Mucosa of rectum (tissue), 2 donors: ENCODE measurements at regions not wholly inside any gene's neighbourhood (a gene's known extent, or its start where the extent isn't known, plus 50 kb on each side); places are given as distances from the start of the nearest gene placed in this dataset.

Experiments used
- H3K27ac ChIP-seq, 2 donors: one replicate each; pipeline ENCODE4 v1.7.0; 2013; ENCODE audit warnings: inconsistent platforms in 2 of 2, low read depth in 2 of 2, low read length in 2 of 2
- H3K27me3 ChIP-seq, 2 donors: one replicate each; pipeline ENCODE4 v1.7.0; 2013; ENCODE audit warnings: low read length in 2 of 2; ENCODE audit not compliant: control insufficient read depth in 2 of 2, insufficient read depth in 2 of 2
- H3K36me3 ChIP-seq, 2 donors: one replicate each; pipeline ENCODE4 v1.7.0; 2013; ENCODE audit warnings: low read length in 2 of 2; ENCODE audit not compliant: control insufficient read depth in 2 of 2, insufficient read depth in 2 of 2
- H3K4me1 ChIP-seq, 2 donors: one replicate each; pipeline ENCODE4 v1.7.0; 2013; ENCODE audit warnings: low read length in 2 of 2, mild to moderate bottlenecking in 1 of 2; ENCODE audit not compliant: control insufficient read depth in 2 of 2, insufficient read depth in 2 of 2
- H3K4me3 ChIP-seq, 2 donors: one replicate each; pipeline ENCODE4 v1.7.0; 2013; ENCODE audit warnings: low read length in 2 of 2
- H3K9ac ChIP-seq, 2 donors: one replicate each; pipeline ENCODE4 v1.7.0; 2013; ENCODE audit warnings: low read length in 2 of 2, low read depth in 1 of 2, mild to moderate bottlenecking in 1 of 2
- H3K9me3 ChIP-seq, 2 donors: one replicate each; pipeline ENCODE4 v1.7.0; 2013; ENCODE audit warnings: low read length in 2 of 2; ENCODE audit not compliant: control insufficient read depth in 2 of 2
- donor health status: healthy.
- donor health status: Normal muscosa, but diverticular disease.

GRCh38 chr13:27014406-27015359, 156.9 kb downstream of the USP12 start:
- Histone ChIP-seq H3K36me3 (no peaks in the 10 kb centered on the region), H3K9me3 (no peaks in the 10 kb centered on the region)

GRCh38 chr13:27012482-27013197, 159.0 kb downstream of the USP12 start:
- Histone ChIP-seq H3K4me3 (no peak overlapping the region), H3K9me3 (no peaks in the 10 kb centered on the region), H3K27me3 (no peaks in the 10 kb centered on the region), H3K27ac (no peak overlapping the region), H3K4me1 (no peaks in the 10 kb centered on the region), H3K9ac (no peak overlapping the region), H3K36me3 (no peaks in the 10 kb centered on the region)

More at GRCh38 chr13:27014406-27015359, 156.9 kb downstream of the USP12 start:
- Histone ChIP-seq H3K27me3 (no peaks in the 10 kb centered on the region), H3K4me1 (peaks cover 4 to 5% of the 10 kb centered on the region in 2 donors), H3K9ac (no peak overlapping the region), H3K27ac (no peak overlapping the region), H3K4me3 (no peak overlapping the region)

DNA sequence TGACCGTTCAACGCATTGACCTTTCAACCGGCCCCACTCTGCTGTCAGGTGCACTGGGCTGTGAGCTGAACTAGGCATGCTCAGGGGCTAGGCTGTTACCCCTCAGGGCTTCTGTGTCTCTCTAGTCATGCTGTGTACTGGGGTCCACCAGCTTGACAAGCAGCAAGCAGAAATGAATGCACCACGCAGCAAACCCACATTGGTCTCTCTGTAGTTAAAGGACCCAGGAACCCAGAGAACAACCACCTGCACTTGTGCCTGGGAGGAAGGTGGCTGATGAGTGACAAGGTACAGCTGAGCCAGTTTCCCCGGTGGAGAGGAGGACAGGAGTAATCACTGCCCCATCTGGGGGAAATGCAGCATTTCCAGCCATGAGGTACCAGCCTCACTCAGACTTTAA, 159.9 kb downstream of the USP12 start:
- no peak overlapping the region for H3K9ac ChIP-seq
- no peak overlapping the region for H3K27ac ChIP-seq
- no peaks in the 10 kb centered on the region for H3K9me3 ChIP-seq
- H3K4me3 ChIP-seq, result no peak overlapping the region
- H3K36me3 ChIP-seq, result no peaks in the 10 kb centered on the region
- peaks cover 5% of the 10 kb centered on the region in 2 donors for H3K4me1 ChIP-seq
- no peaks in the 10 kb centered on the region for H3K27me3 ChIP-seq

GRCh38 chr13:27008733-27009132, 162.9 kb downstream of the USP12 start:
- H3K9me3 ChIP-seq, result no peaks in the 10 kb centered on the region

GRCh38 chr13:27007166-27007565, 164.4 kb downstream of the USP12 start:
- Histone ChIP-seq H3K27me3 (no peaks in the 10 kb centered on the region), H3K27ac (no peak overlapping the region), H3K36me3 (no peaks in the 10 kb centered on the region), H3K9ac (peak overlapping the region in 1 of 2 donors; percentile 30), H3K4me1 (peaks cover 8 to 10% of the 10 kb centered on the region in 2 donors), H3K9me3 (no peaks in the 10 kb centered on the region), H3K4me3 (peak overlapping the region; percentile 57 to 79)

More at GRCh38 chr13:27008733-27009132, 162.9 kb downstream of the USP12 start:
- Histone ChIP-seq H3K27me3 (no peaks in the 10 kb centered on the region), H3K9ac (no peak overlapping the region), H3K27ac (no peak overlapping the region), H3K4me3 (no peak overlapping the region), H3K4me1 (peaks cover 8 to 10% of the 10 kb centered on the region in 2 donors), H3K36me3 (no peaks in the 10 kb centered on the region)

GRCh38 chr13:27006519-27007161, 165.0 kb downstream of the USP12 start:
- Histone ChIP-seq H3K27me3 (no peaks in the 10 kb centered on the region), H3K9me3 (no peaks in the 10 kb centered on the region), H3K9ac (peak overlapping the region in 1 of 2 donors; percentile 30), H3K4me1 (peaks cover 8 to 10% of the 10 kb centered on the region in 2 donors), H3K27ac (no peak overlapping the region), H3K4me3 (peak overlapping the region; percentile 57 to 79), H3K36me3 (no peaks in the 10 kb centered on the region)

DNA sequence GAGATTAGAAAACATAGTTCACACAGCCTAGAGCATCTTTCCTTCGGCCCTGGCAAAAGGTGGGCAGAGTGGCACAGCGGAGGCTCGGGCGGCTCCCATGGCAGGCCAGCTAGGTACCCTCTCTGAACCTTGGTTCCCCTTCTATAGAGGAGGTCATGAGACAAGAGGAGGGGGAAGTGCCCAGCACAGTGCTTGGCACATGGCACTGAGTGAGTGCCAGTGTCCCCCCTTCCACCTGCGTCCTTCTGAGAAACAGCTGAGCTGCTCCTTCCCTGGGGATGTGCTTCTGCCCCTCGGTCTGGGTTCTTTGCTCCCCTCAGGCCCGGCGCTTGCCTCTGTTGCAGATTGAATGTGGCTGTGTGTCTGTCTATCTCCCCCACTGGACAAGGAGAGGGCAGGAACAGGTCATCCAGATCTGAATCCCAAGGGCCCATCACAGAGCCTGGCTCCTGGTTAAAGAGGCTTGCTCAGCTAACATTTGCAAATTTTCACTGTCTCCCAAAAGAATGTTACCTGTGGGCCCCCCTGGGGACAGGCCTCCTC, 165.6 kb downstream of the USP12 start:
- no peak overlapping the region for H3K9ac ChIP-seq
- H3K4me3 ChIP-seq, result no peak overlapping the region
- peaks cover 8 to 10% of the 10 kb centered on the region in 2 donors for H3K4me1 ChIP-seq
- H3K9me3 ChIP-seq, result no peaks in the 10 kb centered on the region
- H3K27ac ChIP-seq, result no peak overlapping the region
- no peaks in the 10 kb centered on the region for H3K36me3 ChIP-seq
- no peaks in the 10 kb centered on the region for H3K27me3 ChIP-seq

GRCh38 chr13:27005556-27005955, 166.1 kb downstream of the USP12 start:
- Histone ChIP-seq H3K4me3 (no peak overlapping the region), H3K9me3 (no peaks in the 10 kb centered on the region), H3K4me1 (peaks cover 8 to 10% of the 10 kb centered on the region in 2 donors), H3K9ac (no peak overlapping the region), H3K36me3 (no peaks in the 10 kb centered on the region), H3K27me3 (no peaks in the 10 kb centered on the region), H3K27ac (no peak overlapping the region)

DNA sequence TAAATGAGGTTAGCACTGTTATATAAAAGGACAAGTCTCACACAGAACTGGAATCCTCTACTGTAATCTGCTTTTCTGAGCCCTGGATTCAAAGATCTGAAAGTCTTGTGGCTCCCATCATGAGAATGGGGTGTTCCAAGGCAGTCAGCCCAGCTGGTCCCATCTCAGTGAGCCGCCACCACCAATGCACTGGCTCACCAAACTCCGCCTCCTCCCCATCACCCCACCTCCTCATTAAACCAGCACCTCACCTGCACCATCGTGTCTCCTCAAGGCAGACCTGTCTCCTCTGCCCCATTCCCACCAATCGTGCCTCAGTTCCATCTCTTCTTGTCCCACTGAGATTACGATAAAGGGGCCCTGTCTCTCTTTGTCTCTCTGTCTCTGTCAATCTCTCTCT, 166.7 kb downstream of the USP12 start:
- Histone ChIP-seq H3K36me3 (no peaks in the 10 kb centered on the region), H3K9ac (no peak overlapping the region), H3K4me1 (peaks cover 8 to 10% of the 10 kb centered on the region in 2 donors), H3K27me3 (no peaks in the 10 kb centered on the region), H3K4me3 (no peak overlapping the region), H3K9me3 (no peaks in the 10 kb centered on the region), H3K27ac (no peak overlapping the region)
